ENCODE measurements at regions not wholly inside any gene's neighbourhood (a gene's known extent, or its start where the extent isn't known, plus 50 kb on each side); places are given as distances from the start of the nearest gene placed in this dataset.
A peak's percentile ranks its signal among the peaks of the same experiment; 100 is the strongest.

DNA sequence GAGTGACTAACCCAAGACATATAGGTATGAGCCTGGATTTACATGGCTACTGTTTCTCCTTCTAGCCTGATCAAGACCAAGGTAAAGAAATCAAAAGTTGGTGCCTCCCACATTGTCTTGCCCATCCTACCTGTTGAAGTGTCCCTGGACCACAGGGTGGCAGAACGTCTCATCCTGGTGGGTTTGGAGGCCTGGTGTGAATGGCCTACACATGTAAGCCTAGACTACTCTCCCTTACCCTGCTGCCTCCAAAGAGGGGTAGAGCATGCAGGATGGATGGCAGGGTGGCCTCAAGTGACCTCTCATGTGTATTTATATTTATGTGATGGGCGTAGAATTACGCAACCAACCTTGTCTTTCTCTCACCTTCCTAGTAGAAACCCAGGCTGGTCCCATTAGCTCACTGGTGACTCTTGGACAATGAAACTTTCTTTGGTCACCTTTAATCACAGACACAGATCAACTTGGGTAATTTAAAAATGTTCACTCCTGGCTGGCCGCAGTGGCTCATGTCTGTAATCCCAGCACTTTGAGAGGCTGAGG is 73.3 kb upstream of the SOD3 start:
- DNase-seq: no peak

DNA sequence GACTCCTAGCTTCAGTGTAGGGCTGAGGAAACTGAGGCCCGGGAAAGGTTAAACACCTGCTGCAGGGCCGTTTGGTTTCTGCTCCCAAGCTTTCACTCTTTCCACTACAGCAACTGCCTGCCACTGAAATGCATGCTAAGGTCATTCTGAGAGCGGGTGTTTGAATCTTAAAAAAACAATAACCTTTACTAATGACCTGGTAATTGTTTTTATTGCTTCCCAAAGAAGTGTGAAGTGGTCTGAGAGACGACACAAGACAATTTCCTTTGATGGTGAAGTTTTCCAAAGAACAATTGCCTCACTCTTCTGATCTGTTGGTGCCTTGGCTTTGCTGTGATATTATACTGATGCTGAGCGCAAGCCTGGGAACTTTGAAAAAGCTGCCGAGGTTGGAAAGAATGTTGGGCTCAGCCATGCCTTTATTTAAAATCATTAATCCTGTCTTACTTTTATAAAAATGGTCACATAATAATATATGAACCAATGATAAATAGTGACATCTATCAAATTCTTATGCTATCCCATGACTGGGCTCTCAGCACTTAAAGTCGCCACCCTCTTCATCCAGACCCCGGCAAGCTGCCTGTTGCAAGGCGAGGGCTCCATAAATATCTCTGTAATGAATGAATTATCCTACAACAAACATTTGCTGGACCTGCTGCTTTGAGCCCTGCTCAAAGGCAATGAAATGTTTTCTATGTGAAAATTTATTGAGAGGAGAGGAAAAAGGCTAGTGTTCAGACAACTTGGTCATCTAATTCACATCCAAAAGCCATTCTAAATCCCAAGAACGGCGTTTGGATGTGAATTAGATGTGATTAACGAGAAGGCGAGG is 67.8 kb upstream of the SOD3 start:
- no peak for DNase-seq

DNA sequence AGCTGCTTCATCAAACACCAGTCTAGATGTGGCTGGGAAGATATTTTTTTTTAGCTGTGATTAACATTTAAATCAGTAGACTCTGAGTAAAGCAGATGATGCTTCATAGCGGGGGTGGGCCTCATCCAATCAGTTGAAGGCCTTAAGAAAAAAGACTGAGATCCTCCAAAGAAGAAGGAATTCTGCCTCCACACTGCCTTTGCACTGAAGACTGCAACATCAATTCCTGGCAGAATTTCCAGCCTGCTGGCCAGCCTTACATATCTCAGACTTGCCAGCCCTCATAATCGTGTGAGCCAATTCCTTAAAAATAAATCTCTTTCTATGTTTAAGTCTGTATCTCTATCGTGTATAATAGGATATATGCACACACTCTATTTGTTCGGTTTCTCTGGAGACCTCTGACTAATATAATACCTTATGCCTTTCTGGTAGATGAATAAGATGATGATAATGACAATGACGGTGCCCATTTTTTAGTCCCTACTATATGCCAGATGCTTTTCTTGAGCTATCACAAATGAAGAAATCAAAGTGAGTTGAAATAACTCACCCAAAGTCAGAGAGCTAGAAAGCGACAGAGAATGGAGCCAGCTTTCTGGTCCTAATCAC is 66.1 kb upstream of the SOD3 start:
- no peak for DNase-seq

DNA sequence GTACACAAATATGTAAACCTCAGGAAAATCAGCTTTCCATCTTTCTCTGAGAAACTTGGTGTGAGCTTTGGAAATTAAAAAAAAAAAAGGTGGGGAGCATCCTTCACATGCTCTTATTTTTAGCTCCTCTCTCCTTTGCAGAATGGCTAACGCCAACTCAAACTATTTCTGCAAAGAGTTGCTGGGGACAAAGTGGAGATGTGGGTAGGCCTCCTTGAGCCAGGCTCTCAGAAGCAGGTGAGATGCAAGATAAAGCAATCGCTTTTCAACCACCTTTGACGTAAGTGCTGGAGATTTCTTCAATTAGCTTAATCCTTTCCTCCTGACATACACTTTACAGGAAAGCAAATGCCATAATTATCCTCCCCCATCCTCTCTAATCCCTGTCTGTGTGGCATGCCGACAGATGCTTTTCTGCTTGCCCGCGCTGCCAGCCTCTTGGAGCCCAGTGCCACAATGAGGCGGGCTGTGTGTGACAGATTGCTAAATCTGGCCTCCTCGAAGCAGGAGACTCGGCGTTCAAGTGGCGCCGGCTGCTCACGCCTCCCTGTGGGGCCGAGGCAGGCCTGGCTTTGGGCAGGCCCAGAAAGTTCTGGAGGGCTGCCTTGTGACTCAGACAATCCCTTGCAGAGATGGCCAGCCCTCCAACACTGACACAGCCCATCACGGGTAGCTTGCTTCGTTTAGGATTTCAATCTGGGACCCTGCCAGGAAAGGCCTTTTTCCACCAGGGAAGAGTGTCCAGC is 64.9 kb upstream of the SOD3 start:
- DNase-seq: peak; percentile 15

DNA sequence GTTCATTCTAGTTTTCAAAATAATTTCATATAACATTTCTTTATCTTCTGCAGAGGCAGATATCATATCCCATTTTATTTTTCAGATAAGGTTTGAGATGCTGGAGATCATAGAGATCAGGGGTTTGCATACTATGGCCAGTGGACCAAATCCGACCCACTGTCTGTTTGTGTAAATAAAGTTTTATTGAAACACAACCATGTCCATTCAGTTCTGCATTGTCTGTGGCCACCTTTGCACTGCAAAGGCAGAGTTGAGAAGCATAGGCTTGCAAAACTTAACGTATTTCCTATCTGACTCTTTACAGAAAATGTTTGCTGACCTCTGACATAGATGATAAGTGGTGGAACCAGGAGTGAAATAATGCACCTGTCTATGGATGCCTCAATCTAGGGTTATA is 63.9 kb upstream of the SOD3 start:
- DNase-seq: no peak

DNA sequence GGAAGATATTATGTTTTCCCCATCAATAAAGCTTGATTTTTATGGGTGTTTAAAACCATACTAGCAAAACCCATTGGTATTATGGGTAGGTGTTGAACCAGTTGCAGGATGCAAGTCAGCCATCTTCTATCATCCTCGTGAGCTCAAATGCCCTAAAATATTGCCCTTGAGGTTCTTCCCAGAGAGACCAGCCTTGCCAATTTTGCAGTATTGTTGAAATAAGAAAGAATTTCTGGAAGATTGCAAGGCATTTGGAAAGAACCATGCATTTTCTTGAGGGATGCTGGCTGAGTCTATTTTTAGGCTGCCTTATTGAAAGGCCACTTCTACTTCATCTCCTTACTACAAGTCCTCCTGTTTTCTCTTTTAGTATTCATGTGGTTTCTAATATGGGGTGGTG is 60.9 kb upstream of the SOD3 start:
- no peak for DNase-seq

DNA sequence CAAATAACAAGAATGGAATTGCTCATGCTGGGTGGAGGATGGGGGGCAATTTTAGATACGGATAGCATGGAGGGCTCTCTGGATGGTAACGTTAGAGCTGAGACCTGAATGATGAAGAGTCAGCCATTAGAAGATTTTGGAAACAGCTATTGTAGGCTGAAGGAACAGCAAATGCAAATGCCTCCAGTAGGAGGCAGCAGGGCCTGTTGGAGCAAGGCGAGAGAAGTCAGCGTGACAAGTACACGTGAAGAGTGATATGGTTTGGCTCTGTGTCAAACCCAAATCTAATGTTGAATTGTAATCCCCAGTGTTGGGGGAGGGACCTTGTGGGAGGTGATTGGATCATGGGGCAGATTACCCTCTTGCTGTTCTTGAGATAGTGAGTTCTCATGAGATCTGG is 59.3 kb upstream of the SOD3 start:
- no peak for DNase-seq

DNA sequence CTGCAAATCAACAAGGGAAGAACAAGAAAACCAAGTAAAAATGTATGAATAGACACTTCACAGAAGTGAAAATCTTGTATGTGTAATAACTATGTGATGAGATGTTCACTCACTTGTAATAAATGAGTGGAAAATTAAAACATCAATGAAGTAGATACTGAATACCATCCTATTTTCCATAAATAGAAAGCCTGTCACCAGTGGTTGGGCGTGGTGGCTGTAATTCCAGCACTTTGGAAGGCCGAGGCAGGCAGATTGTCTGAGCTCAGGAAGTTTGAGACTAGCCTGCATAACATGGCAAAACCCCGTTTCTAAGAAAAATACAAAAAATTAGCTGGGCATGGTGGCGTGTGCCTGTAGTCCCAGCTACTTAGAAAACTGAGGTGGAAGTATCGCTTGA is 53.5 kb upstream of the SOD3 start:
- DNase-seq: no peak

DNA sequence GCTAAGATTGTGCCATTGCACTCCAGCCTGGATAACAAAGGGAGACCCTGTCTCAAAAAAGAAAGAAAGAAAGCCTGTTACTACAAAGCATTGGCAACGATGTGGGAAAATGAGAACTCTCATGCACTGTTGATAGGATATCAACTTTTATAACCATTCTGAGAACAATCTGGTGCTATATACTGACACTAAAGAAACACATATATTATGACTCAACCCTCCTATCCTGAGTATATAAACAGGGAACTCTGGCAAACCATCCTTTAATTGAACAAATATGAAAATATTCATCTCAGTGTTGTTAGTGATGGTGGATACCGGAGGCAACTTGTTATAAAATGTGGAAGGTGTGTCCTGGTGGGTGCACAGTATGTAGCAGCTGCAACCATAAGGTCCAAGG is 53.0 kb upstream of the SOD3 start:
- no peak for DNase-seq

DNA sequence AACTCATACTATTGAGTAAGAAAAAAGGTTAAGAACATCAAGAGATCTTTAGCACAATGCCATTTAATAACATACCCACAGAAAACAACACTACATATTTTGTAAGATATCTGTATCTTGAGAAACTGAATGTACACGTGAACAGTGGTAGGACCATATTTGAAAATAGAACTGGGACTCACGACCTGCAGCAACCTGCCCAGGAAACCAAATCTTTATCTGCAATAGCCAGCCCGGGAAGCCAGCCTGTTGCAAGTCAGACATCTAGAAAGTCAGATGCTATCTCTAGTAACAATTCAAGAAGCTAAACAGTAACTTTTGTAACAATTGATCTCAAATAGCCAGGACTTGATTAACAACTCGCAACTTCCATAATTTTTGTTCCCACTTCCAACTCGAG is 52.6 kb upstream of the SOD3 start:
- DNase-seq: no peak

DNA sequence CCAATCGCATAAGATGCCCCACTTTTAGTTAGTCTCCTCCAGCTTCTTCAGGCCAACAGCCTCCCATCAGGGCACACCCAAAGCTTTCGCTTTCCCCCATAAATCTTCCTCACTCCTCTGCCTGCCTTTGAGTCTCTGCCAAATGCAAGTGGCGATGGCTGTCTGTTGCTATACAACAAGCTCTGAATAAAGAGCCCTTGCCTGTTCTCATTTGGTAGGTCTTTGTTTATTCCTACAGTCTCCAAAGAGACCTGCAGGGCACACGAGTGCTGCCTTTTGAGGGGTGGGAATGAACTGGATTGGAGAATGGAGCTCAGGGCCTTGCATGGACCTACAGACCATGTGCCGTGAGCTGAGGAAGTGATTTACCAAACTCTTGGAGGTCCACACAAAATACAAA is 52.2 kb upstream of the SOD3 start:
- DNase-seq: no peak

DNA sequence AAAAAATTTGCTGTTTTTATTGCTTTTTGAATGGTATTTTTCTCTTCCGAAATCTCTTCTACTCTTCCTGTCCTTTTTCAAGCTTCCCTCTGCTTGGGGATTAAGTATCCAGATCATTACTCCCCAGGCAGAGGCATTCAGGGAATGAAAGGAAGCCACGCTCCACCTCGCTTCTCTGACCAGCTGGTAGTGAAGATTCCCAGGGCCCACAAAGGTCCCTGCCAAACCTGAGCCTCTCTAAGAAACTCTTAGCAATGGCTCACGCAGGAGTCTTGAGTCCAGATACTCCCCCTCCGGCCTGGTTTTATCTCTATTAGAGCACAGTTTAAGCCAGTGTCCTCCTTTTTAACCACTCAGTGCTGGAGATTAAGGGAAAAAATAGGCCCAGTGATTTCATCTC is 51.4 kb upstream of the SOD3 start:
- DNase-seq: no peak

DNA sequence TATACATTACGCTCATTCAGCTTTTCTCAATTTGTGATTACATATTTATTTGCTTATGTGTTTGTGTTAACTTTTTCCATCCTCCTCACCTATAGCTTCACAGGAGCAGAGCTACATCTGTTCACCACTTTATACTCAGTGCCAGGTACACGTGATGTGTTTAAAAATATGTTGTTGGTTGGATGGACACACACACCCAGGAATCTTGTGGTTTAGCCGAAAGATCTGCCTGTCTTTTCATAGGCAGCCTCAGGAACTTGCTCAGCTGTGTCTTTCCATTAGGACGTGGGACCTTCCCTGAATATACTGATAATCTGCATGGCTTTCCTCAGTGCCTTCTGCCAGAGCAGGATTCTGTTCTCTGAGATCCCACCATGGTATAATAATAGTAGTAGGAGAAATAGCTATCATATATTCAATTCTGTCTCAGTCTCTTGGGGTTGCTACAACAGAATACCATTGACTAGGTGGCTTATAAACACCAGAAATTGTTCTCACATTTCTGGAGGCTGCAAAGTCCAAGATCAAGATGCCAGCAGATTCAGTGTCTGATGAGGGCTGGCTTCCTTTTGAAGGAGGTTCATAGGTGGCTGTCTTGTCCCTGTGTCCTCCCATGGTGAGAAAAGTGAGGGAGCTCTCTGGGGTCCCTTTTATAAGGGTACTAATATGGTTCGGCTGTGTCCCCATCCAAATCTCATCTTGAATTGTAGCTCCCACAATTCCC is 50.0 kb upstream of the SOD3 start:
- no peak for DNase-seq

Data from DMS79 treated with DMSO at 0.1 percent for 48 hours (cell line).